HG03097 (cell line): ENCODE measurements at regions not wholly inside any gene's neighbourhood (a gene's known extent, or its start where the extent isn't known, plus 50 kb on each side); places are given as distances from the start of the nearest gene placed in this dataset.

Source experiments
- ATAC-seq: cut with Tn5 transposase; IDR thresholded peaks from one replicate; pipeline ENCODE4 v1.9.1; 2021; ENCODE audit not compliant: unreplicated experiment, low FRiP score

GRCh38 chr7:130941322-130942210 lies 207.6 kb upstream of the KLF14 start:
- no peak for ATAC-seq

DNA sequence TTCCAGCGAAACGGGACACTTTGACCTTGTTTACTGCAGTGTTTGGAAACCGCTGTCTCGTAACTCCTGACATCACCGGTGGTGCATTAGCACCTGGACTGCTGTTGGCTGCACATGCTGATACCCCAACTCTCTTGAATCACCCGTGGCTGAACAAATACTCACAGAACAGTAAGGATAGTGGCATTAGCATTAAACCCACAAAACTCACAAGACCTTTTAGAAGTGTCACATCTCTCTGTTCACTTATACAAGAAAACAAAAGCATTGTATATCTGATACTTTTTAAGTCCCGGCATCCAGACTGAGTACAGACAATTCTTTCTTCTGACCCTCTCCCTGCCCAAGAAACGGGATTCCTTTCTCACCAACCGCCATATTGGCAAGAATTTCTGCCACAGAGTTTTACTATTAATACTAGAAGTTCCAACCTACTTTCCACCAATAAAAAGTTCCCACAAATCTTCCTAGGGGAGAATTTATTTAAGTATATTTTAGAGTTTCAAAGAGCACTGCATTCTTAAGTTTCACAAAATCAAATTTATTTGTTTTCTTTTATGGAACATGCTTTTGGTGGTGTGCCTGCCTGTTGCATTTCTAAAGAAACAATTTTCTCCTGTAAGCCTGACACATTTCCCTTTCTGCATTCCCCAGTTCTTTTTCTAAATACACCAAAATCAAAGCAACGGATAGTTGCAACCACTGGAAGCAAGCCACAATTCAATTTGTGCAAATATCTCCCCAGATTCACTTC lies 208.4 kb upstream of the KLF14 start:
- no peak for ATAC-seq

DNA sequence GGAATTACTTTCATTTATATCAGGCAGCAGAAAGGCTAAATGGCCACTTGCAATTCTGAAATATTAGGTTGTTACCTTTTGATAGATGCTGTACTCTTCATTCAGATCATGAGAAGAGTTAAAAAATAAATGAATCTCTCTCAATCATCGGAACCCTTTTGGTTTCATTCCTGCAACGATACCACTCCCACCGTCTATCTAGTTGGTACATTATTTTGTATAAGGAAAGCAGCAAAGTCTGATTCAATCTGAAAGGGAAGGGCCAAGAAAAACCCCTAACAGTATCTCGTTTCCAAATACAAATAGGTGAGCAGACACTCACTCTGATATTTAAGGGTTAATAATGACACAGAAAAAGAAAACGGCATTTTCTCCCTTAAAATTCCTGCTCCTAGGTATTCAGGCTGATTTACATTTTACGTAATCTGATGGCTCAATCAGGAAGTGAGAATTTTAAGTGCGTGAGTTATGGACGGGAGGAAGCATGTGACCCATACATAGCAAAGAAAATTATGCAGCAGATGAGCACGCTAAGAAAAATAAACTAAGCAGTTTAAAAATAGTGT lies 209.4 kb upstream of the KLF14 start:
- ATAC-seq: no peak

GRCh38 chr7:130943981-130944380 lies 210.0 kb upstream of the KLF14 start:
- ATAC-seq: no peak

DNA sequence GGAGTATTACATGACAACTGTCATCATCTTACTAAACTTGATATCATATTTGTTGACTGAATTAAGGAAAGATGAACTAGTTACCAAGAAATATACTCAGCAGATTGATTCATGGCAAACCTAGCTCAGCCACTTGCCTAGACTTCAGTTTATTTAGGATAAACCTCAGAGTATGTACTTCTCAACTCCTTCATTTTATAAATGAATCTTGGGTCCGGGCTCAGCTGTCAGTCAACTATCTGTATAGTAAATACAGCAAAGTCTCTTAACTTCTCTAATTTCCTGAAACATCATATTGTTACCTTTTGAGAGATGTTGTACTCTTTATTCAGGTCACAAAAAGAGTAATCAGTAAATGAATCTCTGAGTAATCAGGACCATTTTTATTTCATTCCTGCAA lies 211.0 kb upstream of the KLF14 start:
- ATAC-seq: no peak

GRCh38 chr7:130945411-130945811 lies 211.4 kb upstream of the KLF14 start:
- ATAC-seq: no peak

- no peak for ATAC-seq
Measured at GRCh38 chr7:130946114-130946513, 212.1 kb upstream of the KLF14 start.

- ATAC-seq: no peak
Measured at GRCh38 chr7:130947792-130948580, 214.0 kb upstream of the KLF14 start.

DNA sequence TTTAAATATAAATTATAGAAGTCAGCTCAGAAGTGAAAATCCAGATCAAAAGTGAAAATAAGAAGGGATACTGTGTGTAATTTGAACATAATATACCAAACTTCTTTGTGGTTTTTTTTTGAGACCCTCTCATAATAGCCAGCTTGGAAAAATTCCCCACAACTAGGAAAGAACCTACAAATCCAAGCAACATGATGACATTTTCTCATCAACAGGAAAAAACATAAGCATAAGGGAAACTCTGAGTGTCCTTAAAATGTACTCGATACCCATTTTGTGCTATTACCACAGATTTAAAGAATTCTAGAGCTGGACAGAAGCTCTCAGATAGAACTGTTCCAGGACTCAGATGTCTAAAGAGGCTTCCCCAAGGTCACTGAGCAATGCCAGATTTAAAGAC lies 214.8 kb upstream of the KLF14 start:
- ATAC-seq: no peak

DNA sequence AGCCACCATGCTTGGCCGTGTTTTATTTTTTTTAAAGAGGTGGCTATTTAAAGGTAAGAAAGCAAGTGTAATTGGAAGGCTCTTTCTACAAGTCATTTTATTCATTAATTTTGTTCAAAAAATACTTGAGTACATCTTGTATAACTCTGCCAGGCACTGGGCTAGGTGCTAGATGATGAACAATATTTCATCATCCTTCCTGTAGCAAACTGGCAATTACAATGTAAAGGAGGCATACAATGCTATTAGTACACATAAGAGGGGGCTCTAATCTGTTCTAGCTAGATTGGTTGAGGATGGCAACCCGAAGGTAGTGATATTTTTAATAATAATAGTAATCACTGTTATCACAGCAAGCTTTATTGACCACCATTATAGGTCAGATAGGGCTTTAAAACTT lies 215.5 kb upstream of the KLF14 start:
- ATAC-seq: no peak

GRCh38 chr7:130950054-130950453 lies 216.0 kb upstream of the KLF14 start:
- ATAC-seq: no peak

DNA sequence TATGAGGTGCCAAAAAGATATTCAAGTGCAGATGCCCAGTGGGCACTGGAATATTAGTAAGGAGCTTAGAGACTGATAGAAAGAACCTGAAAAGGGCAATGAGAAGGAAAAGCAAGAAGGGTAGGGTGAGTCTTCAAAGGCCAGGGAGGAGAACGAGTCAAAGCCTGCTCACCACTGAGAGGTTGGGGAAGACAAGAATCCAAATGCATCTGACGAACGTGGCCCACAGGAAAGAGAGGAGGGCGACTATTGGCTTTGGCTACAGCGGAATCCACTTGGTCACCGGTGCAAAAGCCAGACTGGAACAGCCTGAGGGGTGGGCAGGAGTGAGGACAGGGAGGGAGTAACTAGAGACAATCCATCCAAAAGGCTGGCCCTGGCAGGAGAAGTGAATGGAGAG lies 216.7 kb upstream of the KLF14 start:
- no peak for ATAC-seq

DNA sequence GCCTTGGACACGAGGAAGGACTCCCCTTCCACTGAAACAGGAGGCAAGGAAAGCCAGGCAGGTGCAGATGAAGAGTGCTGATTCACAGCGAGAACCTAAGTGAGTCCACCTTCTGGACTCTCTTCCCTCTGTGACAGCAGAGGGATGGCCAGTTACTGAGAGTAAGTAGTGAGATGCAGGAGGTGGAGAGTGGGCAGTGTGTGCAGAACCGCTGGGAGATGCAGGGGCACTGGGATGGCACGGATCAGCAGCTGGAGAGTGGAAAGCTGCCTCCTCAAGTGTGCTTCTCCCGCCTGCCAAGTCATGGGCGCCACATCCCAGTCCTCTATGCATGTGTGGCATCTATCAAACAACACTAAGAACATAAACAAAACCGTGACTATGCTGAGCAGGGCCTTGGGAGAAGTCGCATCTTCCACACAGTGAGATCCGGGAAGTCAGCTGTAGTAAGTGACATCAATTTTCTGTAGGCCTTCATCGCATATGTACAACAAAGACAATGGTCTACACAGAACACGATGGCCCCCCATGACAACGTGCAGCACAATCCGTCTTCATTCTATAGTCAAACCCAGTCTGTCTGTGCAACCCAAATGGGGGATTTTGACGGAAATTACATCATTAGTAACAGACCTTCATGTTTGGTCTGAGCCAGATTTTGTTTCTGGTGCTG lies 217.4 kb upstream of the KLF14 start:
- ATAC-seq: no peak

DNA sequence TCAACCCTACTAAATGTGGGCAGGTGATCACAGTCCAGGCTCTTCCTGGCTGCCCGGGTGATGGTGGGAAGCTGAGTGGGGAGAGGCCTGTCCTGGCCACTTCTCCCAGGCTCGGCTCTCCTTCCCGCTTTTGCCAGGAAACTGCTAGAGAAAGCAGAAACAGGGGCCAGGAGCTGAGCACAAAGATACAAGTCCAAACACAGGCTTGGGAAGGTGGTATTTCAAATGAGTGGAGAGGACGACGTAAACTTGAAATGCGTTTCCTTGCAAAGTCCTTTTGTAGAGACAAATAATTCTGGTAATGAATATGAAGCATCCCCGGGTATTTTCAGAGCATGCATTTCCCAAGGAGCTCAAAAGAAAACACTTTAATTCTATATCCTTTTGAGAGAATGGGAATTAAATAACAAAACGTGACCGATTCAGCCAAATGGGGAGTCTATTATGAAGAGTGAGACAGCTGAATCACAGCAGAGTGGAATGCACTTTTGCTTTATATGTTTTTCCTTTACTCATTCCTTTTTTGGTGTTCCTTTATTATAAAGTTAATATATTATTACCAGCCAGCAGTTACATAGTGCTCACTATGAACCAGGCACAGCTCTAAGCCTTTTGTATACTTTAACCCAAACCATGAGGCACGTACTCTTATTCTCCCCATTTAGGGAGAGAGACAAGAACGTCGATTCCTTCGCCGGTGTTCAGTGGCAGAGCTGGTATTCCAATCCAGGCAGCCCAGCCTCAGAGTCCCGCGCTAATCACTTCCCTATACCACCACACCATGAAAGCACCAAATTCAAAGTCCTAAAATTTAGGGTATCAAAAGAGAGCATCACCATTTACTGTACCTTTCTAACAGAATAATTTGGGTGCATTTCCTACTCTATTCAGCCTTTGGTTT lies 218.2 kb upstream of the KLF14 start:
- no peak for ATAC-seq

- no peak for ATAC-seq
Measured at GRCh38 chr7:130953196-130953595, 219.2 kb upstream of the KLF14 start.

- no peak for ATAC-seq
Measured at GRCh38 chr7:130954918-130955564, 221.0 kb upstream of the KLF14 start.

GRCh38 chr7:130955565-130955919 lies 221.5 kb upstream of the KLF14 start:
- ATAC-seq: no peak

GRCh38 chr7:130956417-130957136 lies 222.6 kb upstream of the KLF14 start:
- no peak for ATAC-seq
